Brain microvascular endothelial cell (primary cell): ENCODE measurements at regions not wholly inside any gene's neighbourhood (a gene's known extent, or its start where the extent isn't known, plus 50 kb on each side); places are given as distances from the start of the nearest gene placed in this dataset.

Experiments used
- DNase-seq: peaks from one replicate; pipeline ENCODE4 v3.0.0-alpha.2; 2020
- H3K27ac ChIP-seq: fragments of 250-450 bp; sonication (Bioruptor Pico); 2 replicates; pipeline ENCODE4 v1.5.1; 2020; ENCODE audit warnings: mild to moderate bottlenecking, moderate library complexity
- H3K27me3 ChIP-seq: fragments of 250-450 bp; sonication (Bioruptor Pico); replicated peaks from 2 replicates; pipeline ENCODE4 v1.5.1; 2020; ENCODE audit warnings: mild to moderate bottlenecking
- H3K36me3 ChIP-seq: fragments of 250-450 bp; sonication (Bioruptor Pico); replicated peaks from 2 replicates; pipeline ENCODE4 v1.5.1; 2020; ENCODE audit warnings: mild to moderate bottlenecking
- H3K4me3 ChIP-seq: 2 replicates; pipeline ENCODE4 v1.5.1; 2011; ENCODE audit warnings: low read depth, mild to moderate bottlenecking, control low read depth, low read length, moderate library complexity
- in situ Hi-C: cut with HindIII; loops from 2 replicates; pipeline ENCODE4 v1.10.0; 2017; ENCODE audit warnings: low sequenced_read_pairs, low pct_ligation_motif_present
- TF ChIP-seq, protein P1 (sequence below): IDR thresholded peaks from 2 replicates; pipeline ENCODE4 v1.5.1; 2011; ENCODE audit warnings: low read depth, mild to moderate bottlenecking, moderate library complexity, low read length, control low read depth, inconsistent platforms; ENCODE audit errors: missing control alignments

- no peak overlapping the region for H3K4me3 ChIP-seq
- in situ Hi-C loops, result no loop called here
- TF ChIP-seq, protein P1, sequence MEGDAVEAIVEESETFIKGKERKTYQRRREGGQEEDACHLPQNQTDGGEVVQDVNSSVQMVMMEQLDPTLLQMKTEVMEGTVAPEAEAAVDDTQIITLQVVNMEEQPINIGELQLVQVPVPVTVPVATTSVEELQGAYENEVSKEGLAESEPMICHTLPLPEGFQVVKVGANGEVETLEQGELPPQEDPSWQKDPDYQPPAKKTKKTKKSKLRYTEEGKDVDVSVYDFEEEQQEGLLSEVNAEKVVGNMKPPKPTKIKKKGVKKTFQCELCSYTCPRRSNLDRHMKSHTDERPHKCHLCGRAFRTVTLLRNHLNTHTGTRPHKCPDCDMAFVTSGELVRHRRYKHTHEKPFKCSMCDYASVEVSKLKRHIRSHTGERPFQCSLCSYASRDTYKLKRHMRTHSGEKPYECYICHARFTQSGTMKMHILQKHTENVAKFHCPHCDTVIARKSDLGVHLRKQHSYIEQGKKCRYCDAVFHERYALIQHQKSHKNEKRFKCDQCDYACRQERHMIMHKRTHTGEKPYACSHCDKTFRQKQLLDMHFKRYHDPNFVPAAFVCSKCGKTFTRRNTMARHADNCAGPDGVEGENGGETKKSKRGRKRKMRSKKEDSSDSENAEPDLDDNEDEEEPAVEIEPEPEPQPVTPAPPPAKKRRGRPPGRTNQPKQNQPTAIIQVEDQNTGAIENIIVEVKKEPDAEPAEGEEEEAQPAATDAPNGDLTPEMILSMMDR, result no peak
- no peaks in the 10 kb centered on the region for H3K27me3 ChIP-seq
- DNase-seq, result no peak
- no peak overlapping the region for H3K27ac ChIP-seq
- no peaks in the 10 kb centered on the region for H3K36me3 ChIP-seq
Measured at GRCh38 chr4:87732033-87732765, 67.2 kb upstream of the IBSP start.

DNA sequence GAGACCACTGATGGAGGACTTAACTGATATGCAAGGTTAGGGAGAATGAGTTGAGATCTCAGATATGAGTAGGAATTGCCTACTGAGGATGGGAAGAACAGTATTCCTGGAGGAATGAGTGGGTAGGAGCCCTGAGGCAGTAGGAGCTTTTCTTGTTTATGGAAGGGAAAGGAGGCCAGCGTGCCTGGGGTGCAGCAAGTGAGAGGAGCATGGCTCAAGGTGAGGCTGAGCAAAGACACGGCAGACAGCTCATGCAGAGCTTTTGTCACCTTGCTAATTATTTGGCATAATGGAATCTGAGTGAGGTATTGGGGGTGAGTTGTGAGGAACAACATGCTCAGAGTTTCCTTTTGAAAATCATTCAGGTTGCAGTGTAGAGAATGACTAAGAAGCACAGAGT lies 65.3 kb upstream of the IBSP start:
- Histone ChIP-seq H3K4me3 (no peak overlapping the region), H3K36me3 (no peaks in the 10 kb centered on the region), H3K27ac (no peak overlapping the region), H3K27me3 (no peaks in the 10 kb centered on the region)
- no peak for DNase-seq
- in situ Hi-C loops, result no loop called here
- TF ChIP-seq, protein P1, result no peak

GRCh38 chr4:87734936-87735335 lies 64.4 kb upstream of the IBSP start:
- in situ Hi-C loops, result no loop called here
- no peak overlapping the region for H3K4me3 ChIP-seq
- no peak overlapping the region for H3K27ac ChIP-seq
- no peaks in the 10 kb centered on the region for H3K27me3 ChIP-seq
- TF ChIP-seq, protein P1, result no peak
- no peaks in the 10 kb centered on the region for H3K36me3 ChIP-seq
- no peak for DNase-seq

DNA sequence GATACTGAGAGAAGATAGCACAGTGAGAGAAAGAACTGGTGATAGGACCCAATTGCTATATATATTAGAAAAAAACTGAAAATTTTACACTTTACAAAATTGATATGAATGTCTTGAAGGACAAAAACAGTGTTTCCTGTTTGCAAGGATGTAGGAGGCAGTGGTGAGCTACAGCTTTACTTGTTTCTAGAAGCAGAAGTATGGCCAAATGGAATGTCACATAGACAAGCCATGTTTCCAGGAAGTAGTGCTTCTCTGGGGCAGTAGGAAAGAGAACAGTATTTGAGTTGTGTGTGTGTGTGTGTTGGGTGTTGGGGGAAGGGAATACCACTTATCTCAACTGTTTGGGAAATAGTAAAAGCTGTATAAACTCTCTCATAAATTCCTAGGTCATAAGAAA lies 60.9 kb upstream of the IBSP start:
- TF ChIP-seq, protein P1, result no peak
- H3K36me3 ChIP-seq, result no peaks in the 10 kb centered on the region
- H3K27me3 ChIP-seq, result no peaks in the 10 kb centered on the region
- no peak for DNase-seq
- H3K27ac ChIP-seq, result no peak overlapping the region
- H3K4me3 ChIP-seq, result no peak overlapping the region
- in situ Hi-C loops, result no loop called here

- TF ChIP-seq, protein P1, result no peak
- no peaks in the 10 kb centered on the region for H3K27me3 ChIP-seq
- H3K36me3 ChIP-seq, result no peaks in the 10 kb centered on the region
- in situ Hi-C loops, result no loop called here
- DNase-seq, result no peak
- H3K4me3 ChIP-seq, result no peak overlapping the region
- H3K27ac ChIP-seq, result no peak overlapping the region
Measured at GRCh38 chr4:87739494-87739893, 59.9 kb upstream of the IBSP start.
